ENCODE measurements at regions not wholly inside any gene's neighbourhood (a gene's known extent, or its start where the extent isn't known, plus 50 kb on each side); places are given as distances from the start of the nearest gene placed in this dataset.
A peak's percentile ranks its signal among the peaks of the same experiment; 100 is the strongest.

GRCh38 chr1:82634266-82634665 is 833.5 kb downstream of the ADGRL2 start:
- TF ChIP-seq CTCF (IDR thresholded peaks at IDR 0.05; ENCODE audit: low read depth, low read length) (no peak), MYC (IDR thresholded peaks at IDR 0.05; ENCODE audit: low read depth, low read length) (no peak), POLR2A (IDR thresholded peaks at IDR 0.05; ENCODE audit: extremely low read depth, insufficient read length) (no peak), MAX (IDR thresholded peaks at IDR 0.05; ENCODE audit: low read depth, low read length) (no peak)
- DNase-seq (ENCODE audit: low read depth): no peak
- no peak overlapping the region for H3K4me3 ChIP-seq (ENCODE audit: low read depth, low read length)

GRCh38 chr1:82632155-82632554 is 831.4 kb downstream of the ADGRL2 start:
- no peak overlapping the region for H3K4me3 ChIP-seq (ENCODE audit: low read depth, low read length)
- TF ChIP-seq MYC (IDR thresholded peaks at IDR 0.05; ENCODE audit: low read depth, low read length) (no peak), CTCF (IDR thresholded peaks at IDR 0.05; ENCODE audit: low read depth, low read length) (no peak), MAX (IDR thresholded peaks at IDR 0.05; ENCODE audit: low read depth, low read length) (no peak), POLR2A (IDR thresholded peaks at IDR 0.05; ENCODE audit: extremely low read depth, insufficient read length) (no peak)
- no peak for DNase-seq (ENCODE audit: low read depth)

GRCh38 chr1:82628887-82629286 is 828.2 kb downstream of the ADGRL2 start:
- H3K4me3 ChIP-seq (ENCODE audit: low read depth, low read length): no peak overlapping the region
- TF ChIP-seq CTCF (IDR thresholded peaks at IDR 0.05; ENCODE audit: low read depth, low read length) (no peak), MAX (IDR thresholded peaks at IDR 0.05; ENCODE audit: low read depth, low read length) (no peak), POLR2A (IDR thresholded peaks at IDR 0.05; ENCODE audit: extremely low read depth, insufficient read length) (no peak), MYC (IDR thresholded peaks at IDR 0.05; ENCODE audit: low read depth, low read length) (no peak)
- no peak for DNase-seq (ENCODE audit: low read depth)

GRCh38 chr1:82625537-82625936 is 824.8 kb downstream of the ADGRL2 start:
- peak; percentile 0 for DNase-seq (ENCODE audit: low read depth)
- TF ChIP-seq POLR2A (IDR thresholded peaks at IDR 0.05; ENCODE audit: extremely low read depth, insufficient read length) (no peak), MAX (IDR thresholded peaks at IDR 0.05; ENCODE audit: low read depth, low read length) (no peak), CTCF (IDR thresholded peaks at IDR 0.05; ENCODE audit: low read depth, low read length) (no peak)
- no peak overlapping the region for H3K4me3 ChIP-seq (ENCODE audit: low read depth, low read length)

GRCh38 chr1:82621076-82621475 is 820.3 kb downstream of the ADGRL2 start:
- TF ChIP-seq POLR2A (IDR thresholded peaks at IDR 0.05; ENCODE audit: extremely low read depth, insufficient read length): no peak
- TF ChIP-seq CTCF (IDR thresholded peaks at IDR 0.05; ENCODE audit: low read depth, low read length): no peak
- no peak for TF ChIP-seq MAX (IDR thresholded peaks at IDR 0.05; ENCODE audit: low read depth, low read length)
- no peak for TF ChIP-seq MYC (IDR thresholded peaks at IDR 0.05; ENCODE audit: low read depth, low read length)
- no peak for DNase-seq (ENCODE audit: low read depth)

GRCh38 chr1:82614090-82614489 is 813.4 kb downstream of the ADGRL2 start:
- TF ChIP-seq POLR2A (IDR thresholded peaks at IDR 0.05; ENCODE audit: extremely low read depth, insufficient read length): no peak
- no peak for TF ChIP-seq MAX (IDR thresholded peaks at IDR 0.05; ENCODE audit: low read depth, low read length)
- no peak for TF ChIP-seq CTCF (IDR thresholded peaks at IDR 0.05; ENCODE audit: low read depth, low read length)
- no peak for TF ChIP-seq MYC (IDR thresholded peaks at IDR 0.05; ENCODE audit: low read depth, low read length)
- DNase-seq (ENCODE audit: low read depth): no peak
- no peak overlapping the region for H3K4me3 ChIP-seq (ENCODE audit: low read depth, low read length)

More at GRCh38 chr1:82621076-82621475, 820.3 kb downstream of the ADGRL2 start:
- H3K4me3 ChIP-seq (ENCODE audit: low read depth, low read length): no peak overlapping the region

All from NB4 (cell line).